GM21737 (cell line): ENCODE measurements at regions not wholly inside any gene's neighbourhood (a gene's known extent, or its start where the extent isn't known, plus 50 kb on each side); places are given as distances from the start of the nearest gene placed in this dataset.

Experiments
- ATAC-seq: cut with Tn5 transposase; IDR thresholded peaks from one replicate; pipeline ENCODE4 v1.9.1; 2021; ENCODE audit warnings: mild to moderate bottlenecking, moderate library complexity; ENCODE audit not compliant: unreplicated experiment

- peak; percentile 68 for ATAC-seq
Observed at GRCh38 chr11:127470306-127470884, 469.8 kb upstream of the KIRREL3 start.

- no peak for ATAC-seq
Observed at GRCh38 chr11:127464325-127464724, 463.8 kb upstream of the KIRREL3 start.

- no peak for ATAC-seq
Observed at GRCh38 chr11:127462065-127462344, 461.4 kb upstream of the KIRREL3 start.

- no peak for ATAC-seq
Observed at GRCh38 chr11:127461241-127462064, 460.9 kb upstream of the KIRREL3 start.

GRCh38 chr11:127458561-127458960 is 458.0 kb upstream of the KIRREL3 start:
- ATAC-seq: no peak

- ATAC-seq: no peak
Observed at GRCh38 chr11:127454856-127455255, 454.3 kb upstream of the KIRREL3 start.

- no peak for ATAC-seq
Observed at GRCh38 chr11:127452533-127452932, 452.0 kb upstream of the KIRREL3 start.

- ATAC-seq: no peak
Observed at GRCh38 chr11:127451861-127452260, 451.3 kb upstream of the KIRREL3 start.

GRCh38 chr11:127448101-127448500 is 447.5 kb upstream of the KIRREL3 start:
- ATAC-seq: no peak

- ATAC-seq: no peak
Observed at GRCh38 chr11:127445476-127445875, 444.9 kb upstream of the KIRREL3 start.

- ATAC-seq: no peak
Observed at GRCh38 chr11:127443297-127443696, 442.7 kb upstream of the KIRREL3 start.

GRCh38 chr11:127440616-127441015 is 440.0 kb upstream of the KIRREL3 start:
- ATAC-seq: no peak

GRCh38 chr11:127425281-127425680 is 424.7 kb upstream of the KIRREL3 start:
- ATAC-seq: no peak

GRCh38 chr11:127424661-127425060 is 424.1 kb upstream of the KIRREL3 start:
- ATAC-seq: no peak

GRCh38 chr11:127420139-127420538 is 419.6 kb upstream of the KIRREL3 start:
- no peak for ATAC-seq

- ATAC-seq: no peak
Observed at GRCh38 chr11:127412722-127413380, 412.3 kb upstream of the KIRREL3 start.

GRCh38 chr11:127412234-127412633 is 411.7 kb upstream of the KIRREL3 start:
- ATAC-seq: no peak

GRCh38 chr11:127411283-127411682 is 410.7 kb upstream of the KIRREL3 start:
- ATAC-seq: no peak

- ATAC-seq: no peak
Observed at GRCh38 chr11:127395034-127395433, 394.5 kb upstream of the KIRREL3 start.

GRCh38 chr11:127393460-127393997 is 393.0 kb upstream of the KIRREL3 start:
- ATAC-seq: no peak

- no peak for ATAC-seq
Observed at GRCh38 chr11:127392575-127392974, 392.0 kb upstream of the KIRREL3 start.

GRCh38 chr11:127390465-127390864 is 389.9 kb upstream of the KIRREL3 start:
- ATAC-seq: no peak
